Body of pancreas (tissue), 4 donors: ENCODE measurements at regions not wholly inside any gene's neighbourhood (a gene's known extent, or its start where the extent isn't known, plus 50 kb on each side); places are given as distances from the start of the nearest gene placed in this dataset.
"Not testable (repeated sequence)": the region's sequence is repeated elsewhere in the genome, so short reads cannot be mapped to it uniquely, and the experiment has no call there.

ENCODE experiments used
- ATAC-seq: fragments of 150-250 bp; one replicate; pipeline ENCODE4 v1.9.1; 2016
- DNase-seq, 4 donors: peaks; one replicate each; pipeline ENCODE4 v3.0.0-alpha.2; 2019
- H3K27ac ChIP-seq, 4 donors: fragments of 200-600 bp; sonication (generic); 1 replicate in 3 of 4; 2 replicates in 1 of 4; pipeline versions ENCODE4 v1.5.1 to v1.6.1; 2016 to 2019; ENCODE audit warnings: mild to moderate bottlenecking in 1 of 4, mixed read lengths in 1 of 4, moderate library complexity in 1 of 4
- H3K27me3 ChIP-seq, 2 donors: fragments of 200-600 bp; sonication (generic); one replicate each; pipeline ENCODE4 v1.6.0; 2016; ENCODE audit warnings: mild to moderate bottlenecking in 1 of 2
- H3K36me3 ChIP-seq, 2 donors: fragments of 200-600 bp; sonication (generic); replicated peaks in 1 of 2; 2 replicates each; pipeline ENCODE4 v1.5.1; 2016; ENCODE audit warnings: low read depth in 2 of 2; ENCODE audit not compliant: insufficient read depth in 1 of 2
- H3K4me1 ChIP-seq: fragments of 200-600 bp; sonication (generic); one replicate; pipeline ENCODE4 v1.6.0; 2016
- H3K4me3 ChIP-seq, 2 donors: fragments of 200-600 bp; sonication (generic); 1 replicate in 1 of 2; 2 replicates in 1 of 2; pipeline ENCODE4 v1.5.1; 2016 to 2019
- H3K9me3 ChIP-seq, 3 donors: fragments of 200-600 bp; sonication (generic); 1 replicate in 2 of 3; 2 replicates in 1 of 3; pipeline ENCODE4 v1.5.1; 2016
- CTCF ChIP-seq, 7 experiments: fragments of 450-650 bp in 4 of 7; fragments of 200-600 bp in 3 of 7; sonication (generic) in 3 of 7; IDR thresholded peaks; one replicate each; pipeline ENCODE4 v1.5.1; 2016 to 2019; ENCODE audit warnings: antibody characterized with exemption in 7 of 7
- POLR2A ChIP-seq, 3 donors: fragments of 450-650 bp; IDR thresholded peaks; one replicate each; pipeline ENCODE4 v1.6.1; 2016; ENCODE audit warnings: antibody characterized with exemption in 3 of 3, mild to moderate bottlenecking in 2 of 3
- WGBS, 2 donors: methylation state at CpG; one replicate each; pipeline ENCODE4 v1.1.5; 2017; 5-methylcytosine and 5-hydroxymethylcytosine counted together
- intact Hi-C: fragments of 100-400 bp; cut with DNase I; formaldehyde crosslinking; loops from one replicate; pipeline ENCODE4 v1.15.1; 2023

GRCh38 chr7:115332691-115333090 is 410.8 kb downstream of the MDFIC start:
- intact Hi-C loops: no loop called here
- Histone ChIP-seq H3K4me1 (no peaks in the 10 kb centered on the region), H3K4me3 (no peak overlapping the region), H3K27ac (no peak overlapping the region), H3K36me3 (no peaks in the 10 kb centered on the region), H3K9me3 (no peaks in the 10 kb centered on the region), H3K27me3 (no peaks in the 10 kb centered on the region)
- DNase-seq (no peak), ATAC-seq (no peak)
- 62 to 67% methylated on average over 3 of the region's 3 CpGs for WGBS, 2 donors
- TF ChIP-seq POLR2A (IDR thresholded peaks at IDR 0.05) (no peak), CTCF (IDR thresholded peaks at IDR 0.05) (no peak)

- ATAC-seq (no peak), DNase-seq (no peak)
- 46 to 67% methylated on average over 2 of the region's 2 CpGs for WGBS, 2 donors
- Histone ChIP-seq H3K27me3 (no peaks in the 10 kb centered on the region), H3K4me1 (no peaks in the 10 kb centered on the region), H3K27ac (no peak overlapping the region), H3K4me3 (no peak overlapping the region), H3K36me3 (no peaks in the 10 kb centered on the region), H3K9me3 (no peaks in the 10 kb centered on the region)
- intact Hi-C loops: no loop called here
- TF ChIP-seq CTCF (IDR thresholded peaks at IDR 0.05) (no peak), POLR2A (IDR thresholded peaks at IDR 0.05) (no peak)
Measured at GRCh38 chr7:115329006-115329405, 407.1 kb downstream of the MDFIC start.

GRCh38 chr7:115328018-115328417 is 406.1 kb downstream of the MDFIC start:
- TF ChIP-seq POLR2A (IDR thresholded peaks at IDR 0.05) (no peak), CTCF (IDR thresholded peaks at IDR 0.05) (no peak)
- ATAC-seq: no peak

GRCh38 chr7:115327326-115327725 is 405.4 kb downstream of the MDFIC start:
- ATAC-seq: no peak
- intact Hi-C loops: no loop called here
- TF ChIP-seq CTCF (IDR thresholded peaks at IDR 0.05) (no peak), POLR2A (IDR thresholded peaks at IDR 0.05) (no peak)
- no peak overlapping the region for H3K27ac ChIP-seq
- no peaks in the 10 kb centered on the region for H3K27me3 ChIP-seq
- H3K36me3 ChIP-seq: no peaks in the 10 kb centered on the region
- no peaks in the 10 kb centered on the region for H3K9me3 ChIP-seq
- H3K4me3 ChIP-seq: no peak overlapping the region
- DNase-seq: no peak
- no peaks in the 10 kb centered on the region for H3K4me1 ChIP-seq

More at GRCh38 chr7:115328018-115328417, 406.1 kb downstream of the MDFIC start:
- WGBS, 2 donors: 70 to 77% methylated on average over 3 of the region's 3 CpGs
- H3K4me3 ChIP-seq: no peak overlapping the region
- H3K27ac ChIP-seq: no peak overlapping the region
- no peaks in the 10 kb centered on the region for H3K36me3 ChIP-seq
- no peaks in the 10 kb centered on the region for H3K4me1 ChIP-seq
- no peaks in the 10 kb centered on the region for H3K9me3 ChIP-seq
- intact Hi-C loops: no loop called here
- no peaks in the 10 kb centered on the region for H3K27me3 ChIP-seq
- DNase-seq: no peak

- 82 to 86% methylated on average over 2 of the region's 2 CpGs for WGBS, 2 donors
- Histone ChIP-seq H3K27me3 (no peaks in the 10 kb centered on the region), H3K4me1 (no peaks in the 10 kb centered on the region), H3K27ac (no peak overlapping the region), H3K4me3 (no peak overlapping the region), H3K9me3 (no peaks in the 10 kb centered on the region), H3K36me3 (no peaks in the 10 kb centered on the region)
- TF ChIP-seq POLR2A (IDR thresholded peaks at IDR 0.05): no peak
- intact Hi-C loops: no loop called here
- ATAC-seq (no peak), DNase-seq (no peak)
Measured at GRCh38 chr7:115319541-115319940, 397.6 kb downstream of the MDFIC start.

- H3K4me3 ChIP-seq, DNase-seq, H3K36me3 ChIP-seq, ATAC-seq, H3K9me3 ChIP-seq, H3K4me1 ChIP-seq, intact Hi-C loops, H3K27me3 ChIP-seq, H3K27ac ChIP-seq: not testable (repeated sequence)
- WGBS, 2 donors: 71 to 85% methylated on average over 2 of the region's 2 CpGs
Measured at GRCh38 chr7:115310316-115310715, 388.4 kb downstream of the MDFIC start.
